HCT116 (cell line): ENCODE measurements at regions not wholly inside any gene's neighbourhood (a gene's known extent, or its start where the extent isn't known, plus 50 kb on each side); places are given as distances from the start of the nearest gene placed in this dataset.

ENCODE experiments used
- ATAC-seq: fragments of 200-7000 bp; cut with Tn5 transposase; 2 replicates; pipeline ENCODE4 v1.9.1; 2020; ENCODE audit warnings: mild to moderate bottlenecking, moderate library complexity
- BruUV-seq: library from RNA; stranded (reverse); fragments of 400-500 nt; replicated peaks from 2 replicates; lab custom pipeline; 2021; lab: Mats Ljungman, UMichigan
- CTCF ChIA-PET: fragments of 300-600 bp; sonication (Branson Sonifier 250); formaldehyde crosslinking; loops from one replicate; lab custom pipeline; 2021; ENCODE audit warnings: antibody characterized with exemption; lab: Charles Lee
- POLR2A ChIA-PET: fragments of 300-600, 350-600 bp; sonication (Branson Sonifier 250); formaldehyde crosslinking; loops from one replicate; lab custom pipeline; 2021; ENCODE audit warnings: antibody characterized with exemption; lab: Charles Lee
- RAD21 ChIA-PET, 2 experiments: fragments of 300-600 bp; sonication (Branson Sonifier 250); formaldehyde crosslinking; loops; one replicate each; lab custom pipeline; 2023; ENCODE audit warnings: low total read pairs in 2 of 2; ENCODE audit not compliant: uncharacterized antibody in 2 of 2, unreplicated experiment in 2 of 2, low non-redundant PET in 1 of 2; lab: Charles Lee
- DNase-seq: peaks from one replicate; pipeline ENCODE4 v3.0.0-alpha.2; 2010; ENCODE audit warnings: low read depth, low spot score
- H2AFZ ChIP-seq: fragments of 200-600 bp; shearing (Covaris generic), sonication (generic); 2 replicates; pipeline ENCODE4 v1.6.1; 2017; ENCODE audit warnings: low read depth, mixed run types, mixed read lengths, antibody characterized with exemption, low read length; ENCODE audit not compliant: poor library complexity, severe bottlenecking
- H3K27ac ChIP-seq: 2 replicates; pipeline ENCODE4 v1.5.1; 2012; ENCODE audit warnings: low read depth, low read length
- H3K27me3 ChIP-seq: fragments of 200-600 bp; sonication (generic); 2 replicates; pipeline ENCODE4 v1.6.1; 2016; ENCODE audit warnings: mixed run types, low read length, mixed read lengths; ENCODE audit not compliant: insufficient read depth
- H3K36me3 ChIP-seq, 2 experiments: fragments of 200-500 bp in 1 of 2; fragments of 200-600 bp in 1 of 2; sonication (Bioruptor generic) in 1 of 2; sonication (generic) in 1 of 2; 2 replicates each; pipeline versions ENCODE4 v1.5.1 to v1.6.1; 2014 to 2016; ENCODE audit warnings: low read length in 2 of 2, inconsistent platforms in 1 of 2, mixed read lengths in 1 of 2, mixed run types in 1 of 2; ENCODE audit not compliant: insufficient read depth in 2 of 2, control insufficient read depth in 1 of 2
- H3K4me1 ChIP-seq, 2 experiments: fragments of 200-600 bp in 1 of 2; sonication (generic) in 1 of 2; 2 replicates each; pipeline versions ENCODE4 v1.5.1 to v1.6.1; 2012 to 2017; ENCODE audit warnings: low read length in 2 of 2, inconsistent platforms in 1 of 2, mild to moderate bottlenecking in 1 of 2, mixed read lengths in 1 of 2, mixed run types in 1 of 2, moderate library complexity in 1 of 2; ENCODE audit not compliant: insufficient read depth in 2 of 2, control insufficient read depth in 1 of 2
- H3K4me2 ChIP-seq: fragments of 200-600 bp; sonication (generic); 2 replicates; pipeline ENCODE4 v1.6.1; 2017; ENCODE audit warnings: mixed run types, low read length, mixed read lengths
- H3K4me3 ChIP-seq, 2 experiments: fragments of 200-600 bp in 1 of 2; sonication (generic) in 1 of 2; replicated peaks in 1 of 2; 2 replicates each; pipeline ENCODE4 v1.5.1; 2011 to 2016; ENCODE audit warnings: low read length in 2 of 2, control low read depth in 1 of 2, low read depth in 1 of 2, mild to moderate bottlenecking in 1 of 2, mixed read lengths in 1 of 2, mixed run types in 1 of 2
- H3K79me2 ChIP-seq: fragments of 200-600 bp; sonication (generic); 2 replicates; pipeline ENCODE4 v1.6.1; 2017; ENCODE audit warnings: mild to moderate bottlenecking, mixed run types, low read length, moderate library complexity, mixed read lengths; ENCODE audit not compliant: insufficient read depth
- H3K9ac ChIP-seq: fragments of 200-600 bp; sonication (generic); 2 replicates; pipeline ENCODE4 v1.6.1; 2016; ENCODE audit warnings: low read length, mixed read lengths
- H3K9me2 ChIP-seq: fragments of 200-600 bp; sonication (generic), shearing (Covaris generic); 2 replicates; pipeline ENCODE4 v1.6.1; 2017; ENCODE audit warnings: mixed run types, mild to moderate bottlenecking, moderate library complexity; ENCODE audit not compliant: insufficient read depth
- H3K9me3 ChIP-seq, 2 experiments: fragments of 200-500 bp in 1 of 2; fragments of 200-600 bp in 1 of 2; sonication (Bioruptor generic) in 1 of 2; sonication (generic) in 1 of 2; 2 replicates each; pipeline ENCODE4 v1.6.1; 2014 to 2017; ENCODE audit warnings: low read length in 2 of 2, mixed read lengths in 2 of 2, inconsistent platforms in 1 of 2, low read depth in 1 of 2, mild to moderate bottlenecking in 1 of 2, mixed run types in 1 of 2, moderate library complexity in 1 of 2; ENCODE audit not compliant: control insufficient read depth in 1 of 2, insufficient read depth in 1 of 2
- H4K20me1 ChIP-seq: fragments of 200-600 bp; sonication (generic), shearing (Covaris generic); 2 replicates; pipeline ENCODE4 v1.6.1; 2017; ENCODE audit warnings: mixed run types, mild to moderate bottlenecking, moderate library complexity; ENCODE audit not compliant: insufficient read depth
- CTCF ChIP-seq, 3 experiments: fragments of 200-600 bp in 1 of 3; sonication (generic) in 1 of 3; IDR thresholded peaks in 2 of 3; conservative IDR thresholded peaks in 1 of 3; 2 replicates each; pipeline ENCODE4 v1.5.1; 2012 to 2017; ENCODE audit warnings: low read depth in 2 of 3, low read length in 2 of 3, antibody characterized with exemption in 1 of 3, borderline replicate concordance in 1 of 3, control low read depth in 1 of 3, mild to moderate bottlenecking in 1 of 3, mixed read lengths in 1 of 3, mixed run types in 1 of 3, moderate library complexity in 1 of 3; ENCODE audit not compliant: insufficient read depth in 1 of 3
- EZH2 ChIP-seq: fragments of 200-600 bp; sonication (generic); IDR thresholded peaks from 2 replicates; pipeline ENCODE4 v1.6.1; 2017; ENCODE audit warnings: antibody characterized with exemption, mixed run types
- RAD21 ChIP-seq: IDR thresholded peaks from 2 replicates; pipeline ENCODE4 v1.6.1; 2012; ENCODE audit warnings: low read depth, mild to moderate bottlenecking
- REST ChIP-seq: IDR thresholded peaks from 2 replicates; pipeline ENCODE4 v1.6.1; 2012; ENCODE audit warnings: low read depth
- SIN3A ChIP-seq: IDR thresholded peaks from 2 replicates; pipeline ENCODE4 v1.6.1; 2012; ENCODE audit warnings: low read depth
- SP1 ChIP-seq: IDR thresholded peaks from 2 replicates; pipeline ENCODE4 v1.6.1; 2012; ENCODE audit warnings: low read depth
- ZNF274 ChIP-seq: fragments of 200-500 bp; sonication (Bioruptor generic); IDR thresholded peaks from 2 replicates; pipeline ENCODE4 v1.6.1; 2014; ENCODE audit warnings: mild to moderate bottlenecking, low read depth, low read length, inconsistent platforms
- intact Hi-C: fragments of 100-400 bp; cut with micrococcal nuclease; formaldehyde crosslinking; loops from 2 replicates; pipeline ENCODE4 v1.10.0; 2022
- TF ChIP-seq, protein P1 (sequence below): IDR thresholded peaks from 2 replicates; pipeline ENCODE4 v1.6.1; 2011; ENCODE audit warnings: mild to moderate bottlenecking, low read length, moderate library complexity; ENCODE audit not compliant: insufficient replicate concordance; ENCODE audit errors: extremely low read depth

- ATAC-seq (no peak), DNase-seq (no peak)
- Histone ChIP-seq H3K9me2 (no peaks in the 10 kb centered on the region), H3K36me3 (no peaks in the 10 kb centered on the region), H3K4me1 (no peaks in the 10 kb centered on the region), H3K4me2 (no peak overlapping the region), H3K4me3 (no peak overlapping the region), H4K20me1 (no peaks in the 10 kb centered on the region), H3K9ac (no peak overlapping the region), H3K9me3 (peaks cover 8 to 21% of the 10 kb centered on the region in 2 experiments; a peak in 2 of 4 replicates), H3K27me3 (no peaks in the 10 kb centered on the region), H2AFZ (no peak overlapping the region), H3K79me2 (no peaks in the 10 kb centered on the region), H3K27ac (no peak overlapping the region)
- TF ChIP-seq SIN3A (no peak), REST (no peak), SP1 (no peak), ZNF274 (no peak), EZH2 (no peak), RAD21 (no peak), CTCF (IDR thresholded peaks at IDR 0.05 in 2 of 3, conservative IDR thresholded peaks at IDR 0.05 in 1 of 3; ENCODE audit: borderline replicate concordance in 1 of 3, insufficient read depth in 1 of 3, low read depth in 2 of 3, low read length in 2 of 3) (no peak)
- TF ChIP-seq, protein P1, sequence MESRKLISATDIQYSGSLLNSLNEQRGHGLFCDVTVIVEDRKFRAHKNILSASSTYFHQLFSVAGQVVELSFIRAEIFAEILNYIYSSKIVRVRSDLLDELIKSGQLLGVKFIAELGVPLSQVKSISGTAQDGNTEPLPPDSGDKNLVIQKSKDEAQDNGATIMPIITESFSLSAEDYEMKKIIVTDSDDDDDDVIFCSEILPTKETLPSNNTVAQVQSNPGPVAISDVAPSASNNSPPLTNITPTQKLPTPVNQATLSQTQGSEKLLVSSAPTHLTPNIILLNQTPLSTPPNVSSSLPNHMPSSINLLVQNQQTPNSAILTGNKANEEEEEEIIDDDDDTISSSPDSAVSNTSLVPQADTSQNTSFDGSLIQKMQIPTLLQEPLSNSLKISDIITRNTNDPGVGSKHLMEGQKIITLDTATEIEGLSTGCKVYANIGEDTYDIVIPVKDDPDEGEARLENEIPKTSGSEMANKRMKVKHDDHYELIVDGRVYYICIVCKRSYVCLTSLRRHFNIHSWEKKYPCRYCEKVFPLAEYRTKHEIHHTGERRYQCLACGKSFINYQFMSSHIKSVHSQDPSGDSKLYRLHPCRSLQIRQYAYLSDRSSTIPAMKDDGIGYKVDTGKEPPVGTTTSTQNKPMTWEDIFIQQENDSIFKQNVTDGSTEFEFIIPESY, result no peak
- ChIA-PET RAD21 (no interaction called here), CTCF (no interaction called here), POLR2A (no interaction called here)
- intact Hi-C loops, result no loop called here
- BruUV-seq, result no TSS peak
Measured at GRCh38 chr20:54848262-54848661, 372.9 kb downstream of the DOK5 start.
